GM12878 (cell line): ENCODE measurements at regions not wholly inside any gene's neighbourhood (a gene's known extent, or its start where the extent isn't known, plus 50 kb on each side); places are given as distances from the start of the nearest gene placed in this dataset.

Experiments
- ATAC-seq: fragments of 200-7000 bp; cut with Tn5 transposase; 3 replicates; pipeline ENCODE4 v1.9.1; 2020; ENCODE audit warnings: mild to moderate bottlenecking, moderate library complexity
- BruUV-seq: library from RNA; stranded (reverse); fragments of 400-500 nt; replicated peaks from 2 replicates; lab custom pipeline; 2021; lab: Mats Ljungman, UMichigan
- CTCF ChIA-PET: fragments of 300-600 bp; sonication (Branson Sonifier 250); formaldehyde crosslinking; extraction: SDS; loops from one replicate; lab custom pipeline; 2021; ENCODE audit warnings: inconsistent platforms; lab: Yijun Ruan, JAX
- POLR2A ChIA-PET: fragments of 350-600 bp; formaldehyde crosslinking; extraction: SDS; loops from one replicate; lab custom pipeline; 2021; ENCODE audit warnings: inconsistent platforms; lab: Charles Lee
- RAD21 ChIA-PET: fragments of 300-600 bp; sonication (Branson Sonifier 250); formaldehyde crosslinking; loops from one replicate; lab custom pipeline; 2023; ENCODE audit warnings: antibody characterized with exemption; ENCODE audit not compliant: unreplicated experiment; lab: Charles Lee
- SMC1A ChIA-PET: fragments of 300-600 bp; sonication (Branson Sonifier 250); formaldehyde crosslinking; loops from one replicate; lab custom pipeline; 2023; ENCODE audit not compliant: unreplicated experiment, uncharacterized antibody; lab: Charles Lee
- DNase-seq: peaks from one replicate; pipeline ENCODE4 v3.0.0-alpha.2; 2011; ENCODE audit warnings: low read depth, low spot score
- FAIRE-seq: peaks from 3 replicates; lab custom pipeline; 2011; peaks lifted over from hg19 to GRCh38; lab: Jason Lieb, UNC
- H2AFZ ChIP-seq: 2 replicates; pipeline ENCODE4 v1.6.0; 2011; ENCODE audit warnings: low read depth, low read length, control low read depth; ENCODE audit not compliant: control insufficient read depth
- H3K27ac ChIP-seq: 2 replicates; pipeline ENCODE4 v1.5.1; 2011; ENCODE audit warnings: control low read depth; ENCODE audit not compliant: control insufficient read depth, insufficient read depth
- H3K27me3 ChIP-seq, 2 experiments: replicated peaks in 1 of 2; 2 replicates each; pipeline versions ENCODE4 v1.6.0 to v1.6.1; 2011; ENCODE audit warnings: low read length in 1 of 2; ENCODE audit not compliant: control insufficient read depth in 2 of 2, insufficient read depth in 2 of 2
- H3K36me3 ChIP-seq, 2 experiments: 2 replicates each; pipeline ENCODE4 v1.5.1; 2011; ENCODE audit warnings: low read length in 1 of 2; ENCODE audit not compliant: control insufficient read depth in 2 of 2, insufficient read depth in 2 of 2
- H3K4me1 ChIP-seq: 2 replicates; pipeline ENCODE4 v1.6.1; 2011; ENCODE audit warnings: mild to moderate bottlenecking, low read length, moderate library complexity, mixed read lengths; ENCODE audit not compliant: control insufficient read depth, insufficient read depth
- H3K4me2 ChIP-seq: 2 replicates; pipeline ENCODE4 v1.6.0; 2011; ENCODE audit warnings: control low read depth; ENCODE audit not compliant: control insufficient read depth, insufficient read depth
- H3K4me3 ChIP-seq: fragments of 200-600 bp; sonication (generic); 2 replicates; pipeline ENCODE4 v1.5.1; 2016
- H3K79me2 ChIP-seq: 2 replicates; pipeline ENCODE4 v1.6.0; 2011; ENCODE audit warnings: low read length; ENCODE audit not compliant: control insufficient read depth, insufficient read depth
- H3K9ac ChIP-seq: 2 replicates; pipeline ENCODE4 v1.8.0; 2011; ENCODE audit warnings: low read length, control low read depth, mixed read lengths; ENCODE audit not compliant: control insufficient read depth, insufficient read depth
- H3K9me3 ChIP-seq: replicated peaks from 3 replicates; pipeline ENCODE4 v1.5.1; 2011; ENCODE audit warnings: mild to moderate bottlenecking, low read length; ENCODE audit not compliant: control insufficient read depth, insufficient read depth
- H4K20me1 ChIP-seq: 2 replicates; pipeline ENCODE4 v1.6.0; 2011; ENCODE audit not compliant: control insufficient read depth, insufficient read depth
- BHLHE40 ChIP-seq, 2 experiments: fragments of 450-650 bp in 1 of 2; IDR thresholded peaks; 2 replicates each; pipeline ENCODE4 v1.6.1; 2011 to 2017; ENCODE audit warnings: low read depth in 2 of 2, borderline replicate concordance in 1 of 2, improper control_type of control experiment in 1 of 2, low read length in 1 of 2, mild to moderate bottlenecking in 1 of 2
- CBX5 ChIP-seq: sonication (generic); IDR thresholded peaks from 2 replicates; pipeline ENCODE4 v1.6.1; 2016; ENCODE audit warnings: low read depth, moderate library complexity, mild to moderate bottlenecking, inconsistent platforms
- E2F4 ChIP-seq: IDR thresholded peaks from 2 replicates; pipeline ENCODE4 v1.6.1; 2012; ENCODE audit warnings: low read depth, low read length, improper control_type of control experiment
- KLF5 ChIP-seq: fragments of 450-650 bp; IDR thresholded peaks from 2 replicates; pipeline ENCODE4 v1.6.1; 2014; ENCODE audit warnings: mild to moderate bottlenecking; ENCODE audit not compliant: partially characterized antibody
- NFYB ChIP-seq: IDR thresholded peaks from 2 replicates; pipeline ENCODE4 v1.6.1; 2011; ENCODE audit warnings: low read depth, mild to moderate bottlenecking, low read length, improper control_type of control experiment, moderate library complexity; ENCODE audit not compliant: insufficient read depth
- POU2F2 ChIP-seq: IDR thresholded peaks from 3 replicates; pipeline ENCODE4 v1.6.1; 2011; ENCODE audit warnings: low read depth, mild to moderate bottlenecking, low read length, borderline replicate concordance
- RBBP5 ChIP-seq: fragments of 200-600 bp; sonication (generic); conservative IDR thresholded peaks from 2 replicates; pipeline ENCODE4 v1.6.1; 2016
- ZNF217 ChIP-seq: fragments of 450-650 bp; IDR thresholded peaks from 2 replicates; pipeline ENCODE4 v1.6.1; 2017; ENCODE audit warnings: antibody characterized with exemption, mild to moderate bottlenecking
- ZNF687 ChIP-seq: fragments of 450-650 bp; IDR thresholded peaks from 2 replicates; pipeline ENCODE4 v1.6.1; 2017; ENCODE audit warnings: mild to moderate bottlenecking, moderate library complexity
- WGBS: methylation state at CpG from one replicate; pipeline ENCODE4 v1.1.6; 2016; ENCODE audit warnings: low lambda C conversion rate; ENCODE audit not compliant: insufficient replicate concordance, insufficient coverage; ENCODE audit errors: missing lambda C conversion rate; 5-methylcytosine and 5-hydroxymethylcytosine counted together
- in situ Hi-C: fragments of 300-500 bp; cut with MboI; formaldehyde crosslinking; loops from 9 replicates; pipeline ENCODE4 v1.14.3; 2018; ENCODE audit warnings: mixed read lengths
- intact Hi-C: fragments of 100-400 bp; cut with micrococcal nuclease; formaldehyde crosslinking; loops from one replicate; pipeline ENCODE4 v1.14.2; 2022; ENCODE audit not compliant: unreplicated experiment
- TF ChIP-seq, protein P1 (sequence below): IDR thresholded peaks from 2 replicates; pipeline ENCODE4 v1.6.1; 2011; ENCODE audit warnings: low read depth, mild to moderate bottlenecking, low read length, moderate library complexity, borderline replicate concordance; ENCODE audit errors: extremely low read depth
- TF ChIP-seq, protein P2 (sequence below): IDR thresholded peaks from 2 replicates; pipeline ENCODE4 v1.6.1; 2012; ENCODE audit warnings: mild to moderate bottlenecking, low read depth, low read length
- TF ChIP-seq, protein P3 (sequence below): fragments of 450-650 bp; IDR thresholded peaks from 2 replicates; pipeline ENCODE4 v1.6.1; 2014; ENCODE audit warnings: mild to moderate bottlenecking

DNA sequence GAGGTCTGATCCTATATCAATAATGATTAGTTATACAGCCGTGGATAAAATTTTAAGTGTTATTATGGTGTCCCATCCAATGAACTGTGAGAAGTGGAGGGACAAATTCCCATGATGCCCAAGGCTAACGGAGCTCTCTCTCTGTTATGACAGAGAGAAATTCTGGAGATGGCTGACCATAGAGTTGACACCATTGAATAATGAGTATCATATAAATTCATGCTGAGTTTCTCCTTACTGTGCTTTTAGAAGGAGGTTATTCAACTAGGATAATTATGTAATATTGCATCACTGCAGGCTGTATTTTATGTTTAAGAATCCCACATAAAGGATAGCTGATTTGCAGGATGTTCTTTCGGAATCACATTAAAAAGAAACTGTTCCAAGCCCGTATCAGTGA, 82.9 kb downstream of the PYDC2 start:
- RAD21 ChIA-PET, result no interaction called here
- 16% methylated on average over 4 of the region's 4 CpGs for WGBS
- no peaks in the 10 kb centered on the region for H3K36me3 ChIP-seq
- TF ChIP-seq NFYB (no peak), KLF5 (no peak), POU2F2 (no peak), BHLHE40 (IDR thresholded peaks at IDR 0.05; ENCODE audit: borderline replicate concordance in 1 of 2, low read depth in 2 of 2, low read length in 1 of 2) (no peak), RBBP5 (no peak), ZNF217 (no peak), E2F4 (no peak), CBX5 (no peak), ZNF687 (no peak)
- TF ChIP-seq, protein P1, sequence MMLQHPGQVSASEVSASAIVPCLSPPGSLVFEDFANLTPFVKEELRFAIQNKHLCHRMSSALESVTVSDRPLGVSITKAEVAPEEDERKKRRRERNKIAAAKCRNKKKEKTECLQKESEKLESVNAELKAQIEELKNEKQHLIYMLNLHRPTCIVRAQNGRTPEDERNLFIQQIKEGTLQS, result no peak
- TF ChIP-seq, protein P2, sequence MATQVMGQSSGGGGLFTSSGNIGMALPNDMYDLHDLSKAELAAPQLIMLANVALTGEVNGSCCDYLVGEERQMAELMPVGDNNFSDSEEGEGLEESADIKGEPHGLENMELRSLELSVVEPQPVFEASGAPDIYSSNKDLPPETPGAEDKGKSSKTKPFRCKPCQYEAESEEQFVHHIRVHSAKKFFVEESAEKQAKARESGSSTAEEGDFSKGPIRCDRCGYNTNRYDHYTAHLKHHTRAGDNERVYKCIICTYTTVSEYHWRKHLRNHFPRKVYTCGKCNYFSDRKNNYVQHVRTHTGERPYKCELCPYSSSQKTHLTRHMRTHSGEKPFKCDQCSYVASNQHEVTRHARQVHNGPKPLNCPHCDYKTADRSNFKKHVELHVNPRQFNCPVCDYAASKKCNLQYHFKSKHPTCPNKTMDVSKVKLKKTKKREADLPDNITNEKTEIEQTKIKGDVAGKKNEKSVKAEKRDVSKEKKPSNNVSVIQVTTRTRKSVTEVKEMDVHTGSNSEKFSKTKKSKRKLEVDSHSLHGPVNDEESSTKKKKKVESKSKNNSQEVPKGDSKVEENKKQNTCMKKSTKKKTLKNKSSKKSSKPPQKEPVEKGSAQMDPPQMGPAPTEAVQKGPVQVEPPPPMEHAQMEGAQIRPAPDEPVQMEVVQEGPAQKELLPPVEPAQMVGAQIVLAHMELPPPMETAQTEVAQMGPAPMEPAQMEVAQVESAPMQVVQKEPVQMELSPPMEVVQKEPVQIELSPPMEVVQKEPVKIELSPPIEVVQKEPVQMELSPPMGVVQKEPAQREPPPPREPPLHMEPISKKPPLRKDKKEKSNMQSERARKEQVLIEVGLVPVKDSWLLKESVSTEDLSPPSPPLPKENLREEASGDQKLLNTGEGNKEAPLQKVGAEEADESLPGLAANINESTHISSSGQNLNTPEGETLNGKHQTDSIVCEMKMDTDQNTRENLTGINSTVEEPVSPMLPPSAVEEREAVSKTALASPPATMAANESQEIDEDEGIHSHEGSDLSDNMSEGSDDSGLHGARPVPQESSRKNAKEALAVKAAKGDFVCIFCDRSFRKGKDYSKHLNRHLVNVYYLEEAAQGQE, result no peak
- TF ChIP-seq, protein P3, sequence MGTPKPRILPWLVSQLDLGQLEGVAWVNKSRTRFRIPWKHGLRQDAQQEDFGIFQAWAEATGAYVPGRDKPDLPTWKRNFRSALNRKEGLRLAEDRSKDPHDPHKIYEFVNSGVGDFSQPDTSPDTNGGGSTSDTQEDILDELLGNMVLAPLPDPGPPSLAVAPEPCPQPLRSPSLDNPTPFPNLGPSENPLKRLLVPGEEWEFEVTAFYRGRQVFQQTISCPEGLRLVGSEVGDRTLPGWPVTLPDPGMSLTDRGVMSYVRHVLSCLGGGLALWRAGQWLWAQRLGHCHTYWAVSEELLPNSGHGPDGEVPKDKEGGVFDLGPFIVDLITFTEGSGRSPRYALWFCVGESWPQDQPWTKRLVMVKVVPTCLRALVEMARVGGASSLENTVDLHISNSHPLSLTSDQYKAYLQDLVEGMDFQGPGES, result no peak

More for the DNA sequence above, 82.9 kb downstream of the PYDC2 start:
- intact Hi-C loops, result no loop called here
- no peak for FAIRE-seq
- SMC1A ChIA-PET, result interaction anchor here (0.8 to 1.1 kb wide), 2 partner anchors 10 to 20 kb away, joined by 3 to 4 read pairs; no protein-coding TSS in a partner anchor
- Histone ChIP-seq H3K9me3 (no peaks in the 10 kb centered on the region), H3K27me3 (no peaks in the 10 kb centered on the region), H3K27ac (no peak overlapping the region), H3K9ac (no peak overlapping the region), H3K4me1 (no peaks in the 10 kb centered on the region), H3K4me2 (no peak overlapping the region), H4K20me1 (no peaks in the 10 kb centered on the region), H2AFZ (no peak overlapping the region), H3K4me3 (no peak overlapping the region), H3K79me2 (no peaks in the 10 kb centered on the region)
- CTCF ChIA-PET, result interaction anchor here (1.2 to 1.6 kb wide), 2 partner anchors 24 to 879 kb away, joined by 3 read pairs; no protein-coding TSS in a partner anchor
- DNase-seq, result no peak
- no peak for ATAC-seq
- no TSS peak for BruUV-seq
- in situ Hi-C loops, result no loop called here
- POLR2A ChIA-PET, result no interaction called here
